ENCODE measurements at regions not wholly inside any gene's neighbourhood (a gene's known extent, or its start where the extent isn't known, plus 50 kb on each side); places are given as distances from the start of the nearest gene placed in this dataset.
"Not testable (repeated sequence)": the region's sequence is repeated elsewhere in the genome, so short reads cannot be mapped to it uniquely, and the experiment has no call there.

DNA sequence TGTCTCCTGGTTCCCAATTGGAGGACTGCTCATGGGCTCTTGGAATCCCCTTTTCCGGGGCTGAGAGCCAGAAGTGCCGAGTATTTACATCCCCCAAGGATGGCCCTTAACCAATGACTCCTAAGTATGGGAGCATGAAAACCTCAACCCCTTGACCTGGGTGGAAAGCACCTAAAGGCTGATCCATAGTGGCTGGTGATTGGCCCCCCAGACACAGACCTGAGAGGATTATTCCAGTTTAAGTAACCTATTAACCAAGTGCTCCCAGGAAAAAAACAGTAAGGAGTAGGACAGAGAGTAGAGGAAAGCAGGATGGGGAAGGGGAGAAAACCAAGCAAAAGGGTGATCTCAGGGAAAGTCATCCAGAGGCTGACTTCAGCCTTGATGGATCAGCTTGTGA lies 206.1 kb upstream of the RND3 start:
- no peak for FAIRE-seq

DNA sequence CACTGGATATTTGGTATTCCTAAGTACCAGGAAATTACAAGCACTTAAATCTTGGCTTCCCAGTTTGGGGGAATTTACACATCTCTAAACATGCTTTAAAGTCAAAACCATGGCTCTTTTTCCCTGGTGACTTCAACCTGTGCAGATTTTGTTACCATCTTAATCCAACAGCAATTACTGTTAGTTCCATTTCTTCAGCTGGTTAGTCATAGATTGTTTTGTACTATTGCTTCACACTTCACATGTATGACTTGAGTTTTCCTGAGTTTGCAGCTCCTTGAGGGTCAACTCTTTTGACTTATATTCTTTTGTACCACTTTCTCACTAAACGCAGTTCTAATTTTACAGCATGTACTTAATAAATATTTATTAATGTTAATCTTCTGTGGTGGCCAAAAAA lies 203.4 kb upstream of the RND3 start:
- no peak for FAIRE-seq

DNA sequence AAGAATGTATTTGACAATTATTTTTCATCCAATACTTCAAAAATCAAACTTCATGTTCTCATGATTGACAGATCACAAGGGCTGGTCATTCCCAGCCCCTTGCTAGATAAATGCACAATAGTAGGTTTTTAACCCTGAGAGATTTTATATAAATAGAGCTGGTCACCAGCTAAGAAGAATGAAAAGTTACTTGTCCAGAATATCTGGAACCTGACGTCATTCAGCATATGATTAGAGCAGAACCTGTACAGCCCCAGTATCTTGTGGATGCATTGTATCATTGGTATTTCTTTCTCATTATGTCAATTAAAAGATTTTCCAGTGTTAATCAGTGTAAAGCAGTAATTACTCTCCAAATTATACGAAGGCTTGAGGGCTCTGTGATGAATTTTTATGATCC lies 202.8 kb upstream of the RND3 start:
- no peak for FAIRE-seq

DNA sequence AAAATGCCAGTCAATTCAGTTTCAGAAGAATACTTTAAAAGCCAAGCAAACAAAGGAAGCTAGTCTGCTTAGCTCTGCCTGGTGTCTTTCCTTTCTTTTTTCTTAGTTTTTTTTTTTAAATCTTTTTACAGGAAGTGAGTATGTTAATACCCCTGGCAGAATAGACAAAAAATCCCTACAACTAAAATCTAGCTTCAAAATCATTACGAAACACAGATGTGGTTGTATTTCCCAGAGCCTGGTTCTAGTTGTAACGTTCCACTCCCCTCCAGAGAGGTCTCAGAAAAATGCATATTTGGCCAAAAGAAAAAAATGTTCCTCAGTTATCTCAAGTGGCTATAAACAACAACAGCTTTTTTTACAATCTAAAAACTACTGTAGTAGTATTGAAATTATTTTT lies 202.1 kb upstream of the RND3 start:
- FAIRE-seq: no peak

DNA sequence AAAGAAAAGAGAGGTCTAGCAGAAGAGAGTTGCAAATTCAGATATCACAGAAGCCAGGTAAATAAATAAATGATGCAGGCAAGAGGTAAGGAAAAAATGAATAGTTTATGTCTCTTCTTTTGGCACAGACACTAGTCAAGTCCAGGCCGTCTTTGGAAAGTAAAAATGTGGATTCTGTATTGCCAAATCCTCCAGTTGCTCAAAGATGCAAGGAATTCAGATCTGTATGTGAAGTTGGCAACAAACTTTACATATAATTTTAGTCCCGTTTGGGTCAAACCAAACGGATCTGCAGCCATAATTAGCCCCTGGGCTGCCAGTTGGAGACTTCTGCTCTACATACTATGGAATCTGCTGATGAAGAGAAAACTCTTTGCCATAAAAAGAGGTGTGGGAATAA lies 200.5 kb upstream of the RND3 start:
- FAIRE-seq: no peak

DNA sequence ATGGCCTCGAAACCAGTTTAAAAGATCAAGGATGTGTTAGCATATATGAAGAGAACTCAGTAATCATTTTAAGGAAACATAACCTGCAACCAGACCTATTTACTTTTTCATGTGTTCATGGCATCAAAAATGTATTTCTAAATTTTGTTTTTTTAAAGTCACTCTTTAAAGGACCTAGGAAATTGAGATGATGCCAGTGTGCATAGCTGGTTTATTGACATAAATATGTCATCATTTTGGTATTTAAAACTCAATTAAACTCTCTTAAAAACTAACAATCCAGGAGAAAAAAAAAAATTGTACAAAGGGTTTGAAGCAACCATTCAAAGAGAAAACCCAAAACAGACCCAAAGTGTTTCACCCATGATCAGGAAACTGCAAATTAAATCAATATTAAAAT lies 198.9 kb upstream of the RND3 start:
- no peak for FAIRE-seq

DNA sequence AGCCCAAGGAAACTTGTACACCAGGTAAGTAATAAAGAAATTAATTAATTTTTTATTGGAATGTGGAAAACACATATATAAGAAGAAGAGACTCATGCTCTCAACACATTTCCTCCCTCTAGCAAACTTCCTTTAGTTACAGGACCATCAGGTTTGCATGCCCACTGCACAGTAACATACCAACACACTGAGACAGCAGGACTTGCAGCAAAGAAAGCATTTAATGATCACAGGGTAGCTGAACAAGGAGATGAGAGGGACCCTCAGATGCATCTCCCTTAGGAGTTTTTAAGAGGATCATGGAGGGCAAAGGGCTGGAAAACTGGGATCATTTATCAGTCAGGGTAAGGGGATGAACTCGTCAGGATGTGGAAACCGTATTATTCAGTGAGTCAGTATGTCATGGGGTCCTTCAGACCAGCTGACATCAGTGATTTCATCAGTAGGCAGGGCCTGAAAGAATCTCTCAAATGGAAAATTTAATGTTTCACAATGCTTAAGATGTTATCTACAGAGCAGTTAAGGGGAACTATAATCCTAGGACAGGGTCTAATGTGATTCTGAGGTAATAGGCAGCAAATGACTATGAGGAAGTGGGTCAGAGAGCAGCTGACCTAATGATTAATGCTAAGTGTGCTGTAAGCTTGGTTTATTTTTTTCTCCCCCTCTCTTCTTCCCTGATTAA lies 193.8 kb upstream of the RND3 start:
- no peak for FAIRE-seq

DNA sequence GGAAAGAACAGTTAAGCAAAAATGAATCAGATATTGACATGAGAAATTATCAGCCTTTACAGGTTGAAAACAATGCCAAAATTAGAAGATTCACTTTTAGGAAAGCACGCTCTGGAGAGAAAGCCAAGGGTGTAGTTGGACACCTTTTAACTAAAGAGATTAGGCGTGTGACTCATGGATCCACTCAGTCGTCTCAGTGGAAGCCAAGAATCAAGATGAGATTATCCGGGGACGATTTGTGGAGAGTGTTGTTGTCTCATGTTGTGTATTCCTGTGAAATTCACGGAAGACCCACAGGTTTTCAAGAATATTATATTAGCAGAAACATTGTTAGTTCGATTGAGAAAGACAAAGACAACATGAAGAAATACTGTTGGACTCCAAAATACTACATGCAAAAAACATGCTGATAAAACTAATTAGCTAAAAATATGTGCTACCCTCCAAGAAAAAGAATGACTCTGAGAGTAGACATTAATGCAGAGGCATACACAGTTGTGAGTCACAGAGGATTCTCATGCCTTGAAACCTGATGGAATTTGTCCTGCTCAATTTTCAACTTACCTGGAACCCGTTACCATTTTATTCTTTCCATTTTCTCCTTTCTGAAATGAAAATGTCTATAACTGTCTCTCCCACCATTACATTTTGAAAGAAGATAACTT lies 192.1 kb upstream of the RND3 start:
- FAIRE-seq: no peak

DNA sequence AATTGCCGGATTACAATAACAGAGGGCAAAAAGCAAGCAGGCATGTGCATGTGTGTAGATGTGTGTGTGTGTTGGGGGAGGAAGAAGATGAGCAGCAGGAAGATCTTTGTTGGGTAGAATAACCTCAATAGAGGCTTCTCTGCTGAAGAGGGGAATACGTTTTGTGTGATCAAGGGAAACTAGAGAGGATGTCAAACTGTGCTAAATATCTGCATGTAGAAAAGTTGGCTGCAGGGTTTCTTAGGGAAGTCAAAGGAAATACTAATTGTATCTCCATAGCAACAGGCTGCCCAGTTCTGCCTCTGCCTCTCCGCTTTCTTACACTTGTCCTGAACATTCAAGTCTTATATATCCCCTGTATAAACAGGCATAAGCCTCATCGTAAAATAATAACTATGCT lies 190.1 kb upstream of the RND3 start:
- FAIRE-seq: no peak

DNA sequence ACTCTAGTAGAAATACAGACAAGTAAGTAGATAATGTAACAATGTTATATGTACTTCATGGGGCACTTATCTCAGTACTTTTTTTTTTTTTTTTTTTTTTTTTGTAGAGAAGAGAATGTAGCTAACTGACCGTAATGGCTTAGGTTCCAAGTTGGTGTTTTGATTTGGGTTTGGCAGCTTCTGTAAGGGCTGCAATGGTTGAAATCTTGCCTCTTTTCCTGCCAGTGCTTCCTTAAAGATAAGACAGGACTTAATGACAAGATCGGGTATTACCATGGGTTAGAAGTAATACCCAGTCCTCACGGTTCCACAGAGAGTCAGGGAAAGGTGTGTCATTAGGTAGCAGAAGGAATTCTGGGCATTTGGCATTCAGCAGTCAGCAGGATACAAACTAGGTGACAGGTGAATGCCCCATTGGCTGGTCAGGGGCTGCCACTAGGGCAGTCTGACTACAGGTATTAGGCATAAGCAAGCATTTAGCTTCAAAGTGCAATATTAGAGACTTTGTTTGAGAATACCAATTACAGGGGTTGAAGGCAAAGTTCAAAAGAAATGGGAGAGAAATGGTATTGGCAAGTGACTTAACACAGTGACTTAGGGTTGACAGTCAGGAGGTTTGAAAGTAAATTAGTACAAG lies 189.4 kb upstream of the RND3 start:
- no peak for FAIRE-seq

DNA sequence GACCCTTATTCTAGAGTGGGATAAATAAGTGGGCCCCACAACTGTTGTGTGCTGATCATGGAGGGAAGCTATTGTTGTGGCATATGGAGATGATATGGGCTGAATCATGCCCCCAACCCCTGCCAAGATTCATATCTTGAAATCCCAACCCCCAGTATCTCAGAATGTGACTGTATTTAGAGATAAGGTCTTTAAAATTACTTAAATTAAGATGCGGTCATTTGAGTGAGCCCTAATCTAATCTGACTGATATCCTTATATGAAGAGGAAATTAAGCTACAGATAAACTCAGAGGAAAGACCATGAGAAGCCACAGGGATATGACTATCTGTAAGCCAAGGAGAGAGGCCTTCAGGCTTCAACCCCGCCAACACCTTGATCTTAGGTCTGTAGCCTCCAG lies 188.3 kb upstream of the RND3 start:
- no peak for FAIRE-seq

DNA sequence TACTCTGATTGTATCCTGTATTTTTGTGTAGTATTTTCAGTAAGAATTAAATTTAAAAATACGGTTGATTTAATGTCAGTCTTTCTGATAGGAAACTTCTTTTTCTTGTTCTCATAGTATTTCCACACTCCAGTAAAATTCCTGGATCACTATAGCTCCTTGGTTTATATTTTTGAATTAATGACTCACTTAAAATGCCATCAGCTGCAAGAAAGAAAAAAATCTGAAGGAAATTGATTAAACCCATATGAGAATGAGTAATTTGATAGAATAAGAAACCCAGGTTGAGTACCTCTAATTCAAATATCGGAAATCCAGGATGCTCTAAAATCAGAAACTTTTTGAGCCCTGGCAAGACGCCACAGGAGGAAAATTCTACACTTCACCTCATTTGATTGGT lies 186.8 kb upstream of the RND3 start:
- no peak for FAIRE-seq

DNA sequence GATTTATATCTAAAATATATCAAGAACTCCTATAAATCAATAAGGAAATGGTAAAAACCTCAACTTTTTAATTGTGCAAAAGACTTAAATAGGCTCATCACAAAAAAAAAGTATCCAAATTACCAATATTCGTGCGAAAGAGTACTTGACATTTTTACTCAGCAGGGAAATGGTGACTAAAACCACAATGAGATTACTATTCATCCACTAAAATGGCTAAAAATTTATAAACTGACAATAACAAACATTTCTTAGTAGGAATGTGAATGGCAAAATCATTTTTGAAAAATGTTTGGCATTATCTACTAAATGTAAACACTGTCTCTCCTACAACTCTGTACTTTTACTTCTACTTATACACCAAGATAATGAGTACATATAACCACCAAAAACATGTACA lies 184.8 kb upstream of the RND3 start:
- no peak for FAIRE-seq

DNA sequence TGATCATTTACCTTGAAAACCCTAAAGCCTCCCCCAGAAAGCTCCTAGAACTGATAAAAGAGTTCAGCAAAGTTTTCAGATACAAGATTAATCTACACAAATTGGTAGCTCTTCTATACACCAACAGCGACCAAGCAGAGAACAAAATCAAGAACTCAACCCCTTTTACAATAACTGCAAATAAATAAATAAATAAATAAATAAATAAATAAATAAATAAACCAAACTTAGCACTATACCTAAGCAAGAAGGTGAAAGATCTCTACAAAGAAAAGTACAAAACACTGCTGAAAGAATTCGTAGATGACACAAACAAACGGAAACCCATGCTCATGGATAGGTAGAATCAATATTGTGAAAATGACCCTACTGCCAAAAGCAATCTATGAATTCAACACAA lies 182.0 kb upstream of the RND3 start:
- FAIRE-seq: no peak

DNA sequence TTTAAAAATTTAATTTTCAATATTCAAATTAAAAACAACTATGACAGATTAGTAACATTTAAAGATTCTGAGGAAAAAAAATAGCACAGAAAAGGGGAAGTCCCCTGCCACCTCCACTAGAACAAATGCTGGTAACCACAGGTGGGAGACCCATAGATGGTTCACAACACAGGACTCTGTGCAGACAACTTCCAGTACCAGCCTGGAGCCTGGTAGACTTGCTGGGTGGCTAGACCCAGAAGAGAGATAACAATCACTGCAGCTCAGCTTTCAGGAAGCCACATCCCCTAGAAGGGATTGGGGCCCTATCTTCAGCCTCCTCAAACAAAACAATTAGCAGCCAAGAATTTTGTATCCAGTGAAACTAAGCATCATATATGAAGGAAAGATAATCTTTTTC lies 179.6 kb upstream of the RND3 start:
- FAIRE-seq: not testable (repeated sequence)

DNA sequence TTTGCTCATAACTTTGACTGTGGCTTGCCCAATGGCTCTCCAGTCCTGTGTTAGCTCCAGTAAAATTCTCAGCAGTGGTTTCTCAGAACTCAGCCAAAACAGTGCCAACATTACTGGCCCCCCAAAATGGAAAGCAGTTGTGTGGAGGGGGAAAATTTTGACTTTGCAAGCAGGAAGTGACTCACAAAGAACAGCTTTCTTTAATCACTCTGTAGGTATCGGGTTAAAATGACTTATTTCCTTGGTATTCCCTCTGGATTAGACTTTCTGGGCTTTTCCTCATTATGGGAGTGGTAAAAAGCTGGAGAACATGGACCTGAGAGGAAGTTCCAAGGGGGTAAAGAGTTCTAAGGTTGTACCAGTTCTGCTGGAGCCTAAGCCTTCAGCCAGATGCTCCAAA lies 175.7 kb upstream of the RND3 start:
- no peak for FAIRE-seq

DNA sequence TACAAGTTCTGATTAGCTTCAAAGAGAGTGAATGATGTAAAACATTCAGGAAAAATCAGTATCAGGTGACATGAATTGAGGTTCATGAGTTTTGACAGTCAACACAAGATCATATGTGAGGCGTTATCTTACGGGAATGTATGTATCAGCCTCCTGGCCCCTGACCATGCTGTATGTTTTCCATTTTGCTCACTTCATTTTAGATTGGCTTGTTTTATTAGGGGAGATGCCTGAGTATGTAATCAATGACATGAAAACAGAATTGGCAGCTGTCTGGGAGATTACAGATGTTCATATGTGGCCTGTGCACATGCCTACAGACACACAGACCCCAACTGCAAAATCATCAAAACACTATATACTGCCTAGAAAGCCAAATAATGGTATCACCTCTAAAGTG lies 168.5 kb upstream of the RND3 start:
- no peak for FAIRE-seq

DNA sequence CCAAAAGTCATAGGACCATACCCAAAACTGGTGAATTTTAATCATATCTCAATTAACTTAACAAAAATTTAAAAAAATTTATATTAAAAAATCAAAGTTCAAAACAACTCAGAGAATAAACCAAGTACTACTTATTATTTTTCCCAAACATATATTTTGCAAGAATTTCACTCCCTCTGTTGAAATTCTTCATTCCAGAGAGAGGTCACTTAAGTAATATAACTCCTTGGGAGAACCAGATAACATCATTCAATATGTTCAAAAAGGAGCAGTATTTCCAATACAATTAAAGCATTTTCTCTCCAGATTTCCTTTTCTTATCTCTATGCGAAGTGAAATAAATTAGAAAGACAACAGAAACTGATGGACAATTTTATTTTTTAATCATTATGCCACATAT lies 165.9 kb upstream of the RND3 start:
- no peak for FAIRE-seq

DNA sequence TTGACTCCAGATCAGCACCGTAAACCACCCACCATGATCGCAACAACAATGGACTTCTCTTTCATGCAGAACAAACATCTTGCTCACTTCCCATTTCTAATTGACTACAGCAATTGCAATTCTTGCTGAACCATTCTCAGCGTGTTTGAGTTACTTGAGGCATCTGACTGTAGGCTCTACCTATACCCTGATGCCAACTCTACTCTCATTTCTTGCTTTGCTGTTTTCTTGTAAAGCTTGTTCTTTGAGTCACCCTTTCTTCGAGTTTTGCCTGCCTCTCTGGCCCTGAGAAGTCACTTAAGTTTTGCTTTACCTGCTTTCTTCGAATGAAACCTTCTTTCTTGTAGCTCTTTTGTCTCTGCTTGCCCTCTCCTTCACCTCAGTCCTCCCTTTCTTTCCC lies 160.5 kb upstream of the RND3 start:
- FAIRE-seq: no peak

DNA sequence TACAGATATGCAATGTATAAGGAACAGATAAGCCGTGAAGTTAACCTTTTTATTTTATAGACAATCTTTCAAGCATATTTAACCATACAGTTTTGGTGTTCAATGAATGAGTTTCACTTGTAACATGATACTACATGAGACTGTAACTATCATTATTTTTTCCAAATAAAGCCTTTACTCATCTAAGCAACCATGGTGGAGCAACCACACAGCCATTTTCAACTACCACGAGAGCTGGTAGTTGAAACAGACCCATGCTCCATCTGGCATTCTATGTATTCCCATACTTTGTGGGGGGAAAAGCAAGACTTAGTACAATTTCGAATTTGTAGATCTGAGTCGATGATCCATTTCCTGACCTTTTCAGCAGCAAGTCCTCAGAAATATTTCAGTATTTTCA lies 159.3 kb upstream of the RND3 start:
- no peak for FAIRE-seq

DNA sequence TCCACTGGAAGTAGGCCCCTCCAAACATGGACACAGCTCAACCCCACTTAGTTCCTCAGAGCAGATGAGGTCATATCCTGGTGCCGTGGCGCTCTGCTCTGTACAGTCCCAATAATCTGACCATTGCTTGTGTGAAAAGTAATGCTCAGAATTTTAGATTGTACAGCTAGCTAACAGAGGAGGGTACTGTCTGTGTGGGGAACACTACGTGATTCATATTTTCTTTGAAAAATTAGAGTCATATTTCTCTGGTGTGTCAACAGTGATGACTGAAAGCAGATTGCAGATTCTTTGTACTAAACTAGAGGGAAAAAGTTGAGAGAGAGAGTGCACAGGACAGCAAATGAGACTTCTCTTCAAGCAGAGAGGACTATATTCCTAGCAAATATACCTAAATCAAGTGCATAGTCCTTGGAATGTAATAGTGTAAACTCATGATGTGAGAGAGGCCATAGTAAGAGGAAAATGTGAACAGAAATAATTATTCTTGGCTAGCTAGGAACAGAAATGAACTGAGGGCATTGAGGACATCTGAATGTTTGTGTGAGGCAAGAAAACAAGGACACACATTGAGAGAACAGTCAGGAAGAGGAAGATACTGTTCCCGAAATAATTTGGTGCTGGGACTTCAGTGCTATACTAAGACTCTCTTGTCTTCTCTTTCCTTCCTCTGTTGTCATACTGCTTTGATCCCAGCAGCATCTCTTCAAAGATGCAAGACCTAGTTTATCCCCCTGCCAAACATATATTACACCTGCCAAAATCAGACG lies 157.0 kb upstream of the RND3 start:
- no peak for FAIRE-seq

DNA sequence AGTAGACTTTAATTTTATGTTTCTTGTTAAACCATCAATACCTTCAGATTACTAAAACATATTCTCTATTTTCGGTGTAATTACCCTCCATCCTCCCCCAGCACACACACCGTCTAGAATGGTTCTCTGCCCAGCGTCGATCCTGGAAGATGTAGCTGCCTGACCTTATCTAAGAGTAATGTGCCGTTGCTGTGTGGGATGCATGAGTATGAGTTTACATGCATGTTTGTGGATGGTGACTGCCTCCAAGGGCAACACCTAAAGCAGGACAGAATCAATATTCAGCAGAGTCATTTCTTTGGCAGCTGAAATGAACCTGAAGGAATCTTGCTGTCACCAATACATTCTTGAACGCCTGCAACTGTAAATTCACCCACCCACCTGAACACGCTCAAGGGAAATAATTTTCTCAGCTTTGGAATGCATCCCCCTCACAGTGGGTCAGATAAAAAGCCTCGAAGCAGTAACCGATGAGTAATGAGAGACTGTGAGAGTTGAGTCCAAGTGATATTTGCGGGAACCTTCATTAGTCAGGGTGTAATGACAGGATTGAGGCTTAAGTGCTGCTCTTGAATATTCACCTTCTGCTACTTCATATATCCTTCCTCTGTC lies 155.8 kb upstream of the RND3 start:
- FAIRE-seq: no peak

DNA sequence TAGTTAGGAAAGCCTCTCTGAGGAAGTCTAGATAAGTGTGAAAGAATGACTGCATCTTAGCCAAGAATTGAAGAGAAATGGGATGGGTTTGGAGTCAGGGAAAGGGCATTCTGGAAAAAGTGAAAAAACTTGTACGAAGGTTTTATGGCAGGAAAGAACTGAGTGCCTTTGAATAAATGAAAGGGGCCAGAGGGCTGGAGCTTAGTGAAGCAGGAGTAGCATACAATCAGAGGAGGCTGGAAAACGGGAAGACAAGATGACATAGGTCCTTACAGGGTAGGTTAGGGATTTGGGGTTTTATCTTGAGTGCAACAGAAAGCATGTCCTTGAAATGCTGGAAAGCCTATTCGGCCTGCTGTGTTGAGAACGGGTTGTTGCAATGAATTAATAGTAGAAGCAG lies 152.6 kb upstream of the RND3 start:
- no peak for FAIRE-seq

DNA sequence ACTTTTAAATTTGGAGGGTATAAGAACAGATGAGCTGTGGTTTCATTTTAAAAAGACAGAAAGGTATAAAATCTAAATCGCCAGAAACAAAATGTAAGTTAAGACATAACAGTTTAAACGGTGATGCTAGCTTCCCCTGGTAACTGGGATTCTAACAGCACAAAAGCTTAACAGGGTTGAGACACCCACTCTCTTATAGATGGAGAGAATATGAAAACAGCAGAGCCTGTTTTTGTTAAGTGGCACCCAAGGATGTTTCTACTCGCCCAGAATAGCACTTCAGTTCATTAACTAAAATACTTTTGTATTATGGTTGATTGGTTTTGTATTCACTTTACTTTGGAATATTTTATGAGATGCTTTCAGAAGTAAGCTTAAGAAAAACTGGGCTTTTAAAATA lies 151.9 kb upstream of the RND3 start:
- FAIRE-seq: no peak
